Central memory CD8-positive, alpha-beta T cell (primary cell): ENCODE measurements at regions not wholly inside any gene's neighbourhood (a gene's known extent, or its start where the extent isn't known, plus 50 kb on each side); places are given as distances from the start of the nearest gene placed in this dataset.

ENCODE experiments used
- ATAC-seq: fragments of 150-1000 bp; cut with Tn5 transposase; replicated peaks from 2 replicates; pipeline ENCODE4 v1.10.0; 2022; ENCODE audit warnings: mild to moderate bottlenecking, moderate FRiP score, moderate number of reproducible peaks; ENCODE audit not compliant: poor library complexity, severe bottlenecking; ENCODE audit errors: extremely low read depth
- DNase-seq, 2 donors: peaks; one replicate each; pipeline ENCODE4 v3.0.0; 2021; ENCODE audit warnings: low spot score in 2 of 2
- H3K27ac Mint-ChIP-seq: one replicate; pipeline ENCODE4 v1.8.0; 2022; ENCODE audit warnings: low read depth, mild to moderate bottlenecking, moderate library complexity, mixed read lengths
- H3K27me3 Mint-ChIP-seq: one replicate; pipeline ENCODE4 v1.8.0; 2022; ENCODE audit warnings: mixed read lengths
- H3K36me3 Mint-ChIP-seq: one replicate; pipeline ENCODE4 v1.8.0; 2022; ENCODE audit warnings: mild to moderate bottlenecking, moderate library complexity, mixed read lengths; ENCODE audit not compliant: insufficient read depth
- H3K4me1 Mint-ChIP-seq: one replicate; pipeline ENCODE4 v1.8.0; 2022; ENCODE audit warnings: mixed read lengths
- H3K4me3 Mint-ChIP-seq: one replicate; pipeline ENCODE4 v1.8.0; 2022; ENCODE audit warnings: mild to moderate bottlenecking, moderate library complexity, mixed read lengths
- H3K9me3 Mint-ChIP-seq: one replicate; pipeline ENCODE4 v1.8.0; 2022; ENCODE audit warnings: mixed read lengths

GRCh38 chr17:27989046-27989445, 53.4 kb upstream of the NLK start:
- H3K27me3 Mint-ChIP-seq, result peaks cover 11% of the 10 kb centered on the region
- H3K9me3 Mint-ChIP-seq, result no peaks in the 10 kb centered on the region
- DNase-seq, result no peak
- no peaks in the 10 kb centered on the region for H3K4me1 Mint-ChIP-seq
- H3K27ac Mint-ChIP-seq, result no peak overlapping the region
- H3K4me3 Mint-ChIP-seq, result no peak overlapping the region
- H3K36me3 Mint-ChIP-seq, result no peaks in the 10 kb centered on the region
- ATAC-seq, result no peak

GRCh38 chr17:27990100-27990499, 52.4 kb upstream of the NLK start:
- ATAC-seq, result no peak
- no peak overlapping the region for H3K27ac Mint-ChIP-seq
- no peaks in the 10 kb centered on the region for H3K9me3 Mint-ChIP-seq
- H3K4me1 Mint-ChIP-seq, result no peaks in the 10 kb centered on the region
- H3K27me3 Mint-ChIP-seq, result peaks cover under 1% of the 10 kb centered on the region
- no peak for DNase-seq
- no peaks in the 10 kb centered on the region for H3K36me3 Mint-ChIP-seq
- H3K4me3 Mint-ChIP-seq, result no peak overlapping the region

GRCh38 chr17:27990979-27991378, 51.5 kb upstream of the NLK start:
- ATAC-seq, result no peak
- no peaks in the 10 kb centered on the region for H3K27me3 Mint-ChIP-seq
- no peak overlapping the region for H3K27ac Mint-ChIP-seq
- no peaks in the 10 kb centered on the region for H3K9me3 Mint-ChIP-seq
- no peak for DNase-seq
- no peak overlapping the region for H3K4me3 Mint-ChIP-seq
- no peaks in the 10 kb centered on the region for H3K4me1 Mint-ChIP-seq
- no peaks in the 10 kb centered on the region for H3K36me3 Mint-ChIP-seq

- Mint-ChIP-seq H3K9me3 (no peaks in the 10 kb centered on the region), H3K27me3 (no peaks in the 10 kb centered on the region), H3K36me3 (no peaks in the 10 kb centered on the region), H3K4me3 (no peak overlapping the region), H3K4me1 (no peaks in the 10 kb centered on the region), H3K27ac (no peak overlapping the region)
- ATAC-seq (no peak), DNase-seq (no peak)
Measured at GRCh38 chr17:27991462-27991993, 50.9 kb upstream of the NLK start.
